HG03457 (cell line): ENCODE measurements at regions not wholly inside any gene's neighbourhood (a gene's known extent, or its start where the extent isn't known, plus 50 kb on each side); places are given as distances from the start of the nearest gene placed in this dataset.

ENCODE experiments used
- ATAC-seq: cut with Tn5 transposase; IDR thresholded peaks from one replicate; pipeline ENCODE4 v1.9.1; 2021; ENCODE audit warnings: moderate number of reproducible peaks; ENCODE audit not compliant: unreplicated experiment

DNA sequence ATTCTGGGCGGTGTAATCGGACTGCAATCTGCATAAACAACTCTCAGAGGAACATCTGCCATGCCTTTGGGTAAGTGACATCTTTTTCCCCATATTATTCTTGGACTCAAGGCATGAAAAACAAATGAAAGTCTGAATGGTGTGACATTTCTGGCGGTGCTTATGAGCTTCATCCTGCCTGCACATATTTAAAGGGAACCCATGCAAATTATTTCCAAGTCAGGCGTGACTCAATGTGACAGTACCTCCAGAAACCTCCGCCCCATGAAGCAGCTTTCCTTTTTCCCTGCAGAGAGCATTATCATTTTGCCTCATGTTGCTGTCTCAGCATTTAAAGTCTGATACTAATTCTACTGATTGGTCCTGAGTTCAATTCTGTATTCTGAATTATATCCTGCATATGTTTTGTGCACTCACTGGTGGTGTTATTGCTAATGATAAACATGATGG lies 585.4 kb downstream of the SNAPC1 start:
- no peak for ATAC-seq

DNA sequence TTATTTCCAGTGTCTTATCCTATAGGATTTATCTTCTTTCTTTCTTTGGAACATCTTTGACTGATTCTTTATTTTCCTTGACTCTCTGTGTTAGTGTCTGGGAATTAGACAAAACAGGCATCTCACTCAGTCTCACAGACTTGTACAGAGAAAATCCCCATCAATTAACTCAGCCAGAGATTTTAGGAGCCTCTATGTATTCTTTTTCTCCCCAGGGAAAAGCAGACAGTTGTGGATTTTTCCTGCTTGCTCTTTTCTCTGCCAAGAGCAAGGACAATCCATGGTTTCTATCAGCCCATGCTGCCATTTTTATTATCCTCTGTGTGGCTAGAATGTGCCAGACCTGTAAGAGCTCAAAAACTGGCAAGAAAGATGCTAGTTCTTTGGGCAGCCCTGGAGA lies 595.1 kb downstream of the SNAPC1 start:
- no peak for ATAC-seq

- no peak for ATAC-seq
These were observed 601.9 kb downstream of the SNAPC1 start for GRCh38 chr14:62364161-62364560.

DNA sequence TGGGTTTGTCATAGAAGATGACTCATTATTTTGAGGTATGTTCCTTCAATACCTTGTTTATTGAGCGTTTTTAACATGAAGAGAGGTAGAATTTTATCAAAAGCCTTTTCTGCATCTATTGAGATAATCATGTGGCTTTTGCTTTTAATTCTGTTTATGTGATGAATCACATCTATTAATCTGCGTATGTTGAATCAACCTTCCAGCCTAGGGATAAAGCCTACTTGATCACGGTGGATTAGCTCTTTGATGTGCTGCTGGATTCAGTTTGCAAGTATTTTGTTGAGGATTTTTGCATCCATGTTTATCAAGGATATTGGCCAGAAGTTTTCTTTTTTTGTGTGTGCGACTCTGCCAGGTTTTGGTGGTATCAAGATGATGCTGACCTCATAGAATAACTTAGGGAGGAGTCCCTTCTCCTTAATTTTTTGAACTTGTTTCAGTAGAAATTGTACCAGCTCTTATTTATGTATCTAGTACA lies 602.6 kb downstream of the SNAPC1 start:
- no peak for ATAC-seq

DNA sequence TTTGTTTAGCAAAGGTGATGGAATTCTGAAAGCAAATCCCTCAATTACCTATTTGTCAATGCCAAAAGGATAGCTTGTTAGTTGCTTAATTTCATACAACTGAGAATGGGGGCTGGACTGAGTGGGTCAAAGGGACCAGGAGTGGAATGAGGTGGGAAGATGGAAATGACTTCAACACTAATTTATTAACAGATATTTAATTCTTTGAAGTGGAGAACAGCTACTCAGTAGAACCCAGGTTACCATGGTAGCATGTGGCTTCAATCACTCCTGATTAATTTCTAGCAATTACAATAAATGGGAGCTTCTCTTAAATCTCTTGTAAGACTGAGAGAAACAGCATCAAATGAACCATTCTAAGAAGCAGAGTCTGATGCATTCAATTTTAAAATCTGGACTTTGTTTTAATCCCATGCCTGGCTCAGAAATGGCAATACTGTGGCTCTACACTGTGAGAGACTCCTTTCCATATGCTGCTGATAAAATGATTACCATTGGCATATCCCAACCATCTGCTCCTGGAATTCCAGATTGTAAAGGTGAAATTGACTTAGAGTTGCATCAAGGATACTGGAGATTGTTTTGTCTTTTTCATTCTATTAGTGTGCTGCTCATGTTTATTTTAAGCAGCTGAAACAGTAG lies 607.8 kb downstream of the SNAPC1 start:
- ATAC-seq, result no peak

GRCh38 chr14:62373944-62374343 lies 611.7 kb downstream of the SNAPC1 start:
- no peak for ATAC-seq

DNA sequence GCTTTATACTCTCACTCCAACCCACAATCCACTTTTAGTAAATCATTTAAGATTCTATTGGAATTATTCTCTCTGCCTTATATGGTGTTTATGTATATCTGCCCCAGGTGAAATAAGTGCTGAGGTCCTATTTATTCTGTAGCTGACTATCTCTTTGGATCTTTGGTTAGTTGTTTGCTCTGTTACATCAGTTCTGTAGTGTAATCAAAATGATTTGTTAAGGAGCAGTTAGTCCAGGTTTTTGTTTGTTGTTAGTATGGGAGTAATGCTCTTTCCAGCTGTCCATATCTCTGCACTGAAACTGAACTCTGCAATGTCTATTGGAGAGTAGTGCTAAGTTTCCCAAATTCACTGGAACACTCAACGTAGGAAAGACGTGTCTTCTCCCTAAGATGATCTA lies 615.8 kb downstream of the SNAPC1 start:
- no peak for ATAC-seq

GRCh38 chr14:62381311-62382070 lies 619.3 kb downstream of the SNAPC1 start:
- no peak for ATAC-seq

- no peak for ATAC-seq
These were observed 636.1 kb downstream of the KCNH5 start for GRCh38 chr14:62409169-62409568.

DNA sequence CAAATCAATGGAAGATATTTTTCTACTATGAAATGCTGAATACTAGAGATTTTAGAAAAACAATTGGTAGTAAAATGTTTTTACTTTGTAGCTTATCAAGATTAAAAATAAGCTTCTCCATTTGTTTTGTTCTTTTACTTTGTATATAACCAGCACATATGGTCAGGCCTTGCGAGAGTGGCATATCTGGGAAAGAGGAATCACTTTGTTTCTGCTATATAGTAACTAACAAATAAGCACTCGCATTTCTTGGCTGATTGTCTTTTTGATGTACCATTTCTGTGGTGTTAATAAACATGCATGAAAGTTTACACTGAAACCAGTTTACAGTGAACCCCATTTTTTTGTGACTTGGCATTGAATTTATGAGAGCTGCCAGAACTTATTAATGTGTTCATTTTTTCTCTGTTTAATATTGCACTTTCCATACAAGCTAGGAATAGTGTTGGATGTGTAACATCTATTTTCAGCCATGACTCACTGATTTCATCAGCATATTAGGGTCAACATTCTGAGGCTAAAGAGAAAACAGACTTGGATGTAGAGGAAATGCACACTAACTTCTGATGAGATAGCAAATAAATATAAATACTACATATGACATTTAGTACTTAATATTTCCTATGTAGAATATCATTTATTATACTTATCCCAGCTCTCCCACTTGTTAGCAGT lies 635.5 kb downstream of the KCNH5 start:
- ATAC-seq, result no peak

- no peak for ATAC-seq
These were observed 624.4 kb downstream of the KCNH5 start for GRCh38 chr14:62420847-62421246.

GRCh38 chr14:62428429-62429203 lies 616.6 kb downstream of the KCNH5 start:
- no peak for ATAC-seq

DNA sequence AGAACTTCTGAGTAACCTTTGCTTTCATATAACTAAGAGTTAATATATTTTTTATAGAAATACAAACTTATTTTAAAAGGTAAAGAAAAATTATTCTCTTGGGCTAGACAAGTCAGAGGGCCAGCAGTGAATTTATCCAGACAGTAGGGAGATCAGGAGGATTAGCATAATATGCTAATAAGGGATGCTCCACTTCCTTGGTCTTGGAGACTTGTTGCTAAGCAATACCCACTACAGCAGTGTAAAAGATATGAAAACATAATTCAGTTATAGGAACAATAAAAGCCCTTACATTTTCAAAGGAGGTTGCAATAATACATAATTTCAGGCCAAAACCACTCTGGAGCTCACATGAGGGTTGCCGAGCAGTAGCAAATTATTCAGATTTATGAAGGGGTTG lies 615.6 kb downstream of the KCNH5 start:
- ATAC-seq, result no peak

DNA sequence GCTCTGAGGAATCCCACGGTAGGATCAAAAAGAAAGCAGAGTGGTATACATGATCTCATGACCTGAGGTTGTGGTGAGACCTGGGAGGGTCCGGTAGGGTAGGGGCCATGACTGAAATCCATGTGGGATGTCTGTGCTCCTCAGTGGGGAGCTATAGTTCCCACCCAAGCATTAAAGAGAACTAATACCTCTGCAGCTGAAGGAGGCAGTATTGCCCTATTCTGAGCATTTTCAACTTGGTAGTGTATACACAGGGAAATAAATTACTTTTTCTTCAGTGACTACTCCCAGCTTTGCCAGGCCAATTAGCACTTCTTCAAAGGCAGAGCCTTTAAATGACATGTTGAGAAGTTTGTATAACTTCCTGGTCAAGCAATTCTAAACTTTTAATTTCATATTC lies 613.8 kb downstream of the KCNH5 start:
- no peak for ATAC-seq

DNA sequence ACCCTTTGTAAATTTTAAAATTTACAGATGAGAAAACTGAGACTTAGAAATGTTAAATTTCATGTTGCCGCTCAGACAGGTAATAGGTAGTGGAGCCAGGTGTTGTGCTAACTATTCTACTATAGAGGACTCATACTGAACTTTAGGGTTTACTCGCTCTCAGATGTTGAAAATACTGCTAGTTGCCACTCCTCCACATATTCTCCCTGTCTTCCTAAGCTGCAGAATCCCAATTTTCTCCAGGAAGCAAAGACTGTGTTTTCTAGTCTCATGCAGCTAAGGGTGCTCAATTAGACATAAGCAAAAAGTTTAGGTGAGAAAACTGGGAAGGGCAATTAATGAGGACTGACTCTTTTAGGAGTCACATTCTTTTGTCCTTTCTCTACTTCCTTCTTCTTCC lies 612.3 kb downstream of the KCNH5 start:
- ATAC-seq, result no peak

- ATAC-seq, result no peak
These were observed 609.0 kb downstream of the KCNH5 start for GRCh38 chr14:62436261-62436660.

DNA sequence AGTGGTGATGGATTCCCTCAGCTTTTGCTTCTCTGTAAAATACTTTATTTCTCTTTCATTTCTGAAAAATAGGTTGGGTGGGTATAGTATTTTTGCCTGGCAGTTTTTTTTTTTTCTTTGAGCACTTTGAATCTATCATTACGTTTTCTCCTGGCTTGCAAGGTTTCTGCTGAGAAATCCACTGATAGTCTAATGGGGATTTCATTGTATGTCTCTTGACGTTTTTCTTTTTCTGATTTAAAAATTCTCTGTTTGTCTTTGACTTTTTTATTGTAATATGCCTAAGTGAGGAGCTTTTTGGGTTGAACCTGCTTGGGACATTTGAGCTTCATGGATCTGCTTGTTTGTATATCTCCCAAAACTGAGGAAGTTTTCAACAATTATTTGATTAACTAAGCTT lies 606.0 kb downstream of the KCNH5 start:
- ATAC-seq, result no peak

DNA sequence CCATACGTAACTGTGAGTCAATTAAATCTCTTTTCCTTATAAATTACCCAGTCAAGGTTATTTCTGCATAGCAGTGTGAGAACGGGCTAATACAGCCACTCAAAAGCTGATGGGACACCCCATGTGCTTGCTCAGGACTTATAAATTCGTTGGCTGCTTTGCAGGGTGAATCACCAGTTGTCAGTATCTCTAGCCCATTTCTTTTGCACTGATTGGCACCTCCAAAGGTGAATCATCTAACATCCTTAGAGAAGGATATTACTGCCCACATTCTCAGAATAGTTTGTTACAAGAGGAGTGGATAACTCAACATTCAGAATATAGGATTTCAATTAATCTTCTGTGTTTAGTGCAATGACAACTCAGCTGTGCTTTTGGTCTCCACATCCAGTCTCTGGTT lies 601.5 kb downstream of the KCNH5 start:
- ATAC-seq, result no peak

DNA sequence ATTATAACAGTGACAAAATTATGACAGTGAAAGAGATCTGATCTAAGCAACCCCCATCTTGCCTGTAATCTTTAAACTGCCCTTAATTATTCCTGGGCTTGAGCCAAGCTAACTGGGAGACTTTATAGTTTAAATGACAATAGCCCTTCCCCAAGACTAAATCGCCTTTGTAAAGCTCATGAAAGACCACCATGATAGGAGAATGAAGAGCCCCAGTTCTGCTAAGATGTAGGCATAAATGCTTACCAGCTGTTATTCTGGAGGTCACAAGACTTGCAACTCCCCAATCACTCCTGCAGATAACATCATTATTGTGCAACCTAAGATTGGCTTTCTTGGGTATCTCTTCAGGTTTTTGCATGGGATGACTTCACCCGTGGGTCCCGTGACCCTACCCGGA lies 599.7 kb downstream of the KCNH5 start:
- no peak for ATAC-seq

DNA sequence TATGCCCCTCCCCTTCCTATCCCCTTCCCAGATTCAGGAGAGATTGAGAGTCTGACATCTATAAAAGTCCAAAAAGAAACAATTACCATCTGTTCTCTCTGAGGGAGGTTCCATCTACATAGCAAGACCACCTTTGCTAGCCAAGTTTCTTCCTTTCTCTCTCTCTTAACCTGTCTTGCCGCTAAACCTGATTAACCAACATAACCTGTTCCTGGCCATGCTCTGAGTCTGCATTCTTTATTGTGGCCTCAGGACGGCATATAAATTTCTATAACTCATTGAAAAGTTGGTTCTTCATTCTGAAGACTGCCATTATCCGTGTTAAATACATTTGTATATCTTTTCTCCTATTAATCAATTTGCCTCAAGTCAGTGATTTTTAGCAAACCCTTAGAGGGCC lies 594.0 kb downstream of the KCNH5 start:
- ATAC-seq, result no peak

DNA sequence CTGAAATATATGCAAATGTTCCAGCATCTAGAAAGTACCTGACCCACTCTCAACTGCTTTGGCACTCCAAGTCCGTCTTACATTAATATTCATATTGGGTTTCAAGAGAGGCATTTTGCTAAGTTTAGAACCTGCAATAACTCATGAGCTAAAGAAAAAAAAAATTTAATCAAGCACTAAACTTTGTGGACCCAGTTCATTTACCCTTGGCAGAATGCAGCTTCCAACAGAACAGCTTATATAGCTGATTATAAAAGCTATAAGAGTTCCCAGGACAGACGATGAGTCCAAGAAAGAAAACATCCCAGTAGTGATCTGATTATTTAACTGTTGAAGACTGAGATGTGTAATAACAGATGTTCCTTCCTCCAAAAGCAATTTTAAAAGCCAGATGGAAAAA lies 592.0 kb downstream of the KCNH5 start:
- no peak for ATAC-seq
